ENCODE measurements at regions not wholly inside any gene's neighbourhood (a gene's known extent, or its start where the extent isn't known, plus 50 kb on each side); places are given as distances from the start of the nearest gene placed in this dataset.
A peak's percentile ranks its signal among the peaks of the same experiment; 100 is the strongest.

DNA sequence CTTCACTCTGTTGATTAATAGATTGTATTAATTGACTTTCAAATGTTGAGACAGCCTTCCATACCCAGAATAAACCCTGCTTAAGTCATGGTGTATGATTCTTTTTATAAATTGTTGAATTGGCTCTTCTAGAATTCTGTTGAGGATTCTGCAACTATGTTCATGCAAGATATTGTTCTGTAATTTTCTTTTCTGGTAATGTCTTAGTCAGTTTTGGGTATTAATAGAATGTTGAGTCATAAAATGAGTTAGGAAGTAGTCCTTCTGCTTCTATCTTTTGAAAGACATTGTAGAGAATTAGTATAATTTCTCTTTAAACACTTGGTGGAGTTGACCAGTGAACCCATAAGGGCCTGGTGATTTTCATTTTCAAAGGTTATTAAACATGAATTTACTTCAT is 958.9 kb downstream of the LRFN5 start:
- no peak for DNase-seq (ENCODE audit: insufficient read length, low spot score)
- no peak for FAIRE-seq

DNA sequence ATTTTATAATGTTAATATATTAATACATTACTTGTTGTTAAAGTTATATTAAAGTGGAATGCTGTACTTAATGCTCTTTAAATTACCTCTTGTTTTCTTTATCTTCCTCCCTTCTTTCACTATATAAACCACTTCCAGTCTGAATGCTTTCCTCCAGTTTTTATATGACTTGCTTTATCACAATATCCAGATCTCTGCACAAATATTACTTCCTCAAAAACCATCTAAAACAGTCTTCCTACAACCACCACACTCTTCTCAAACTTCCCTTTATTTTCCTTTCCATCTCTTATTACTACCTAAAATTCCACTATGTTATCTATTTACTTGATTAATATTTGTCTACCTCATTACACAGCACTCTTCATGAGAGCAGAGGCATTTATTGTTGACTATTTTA is 956.6 kb downstream of the LRFN5 start:
- FAIRE-seq, result no peak
- no peak for DNase-seq (ENCODE audit: insufficient read length, low spot score)

DNA sequence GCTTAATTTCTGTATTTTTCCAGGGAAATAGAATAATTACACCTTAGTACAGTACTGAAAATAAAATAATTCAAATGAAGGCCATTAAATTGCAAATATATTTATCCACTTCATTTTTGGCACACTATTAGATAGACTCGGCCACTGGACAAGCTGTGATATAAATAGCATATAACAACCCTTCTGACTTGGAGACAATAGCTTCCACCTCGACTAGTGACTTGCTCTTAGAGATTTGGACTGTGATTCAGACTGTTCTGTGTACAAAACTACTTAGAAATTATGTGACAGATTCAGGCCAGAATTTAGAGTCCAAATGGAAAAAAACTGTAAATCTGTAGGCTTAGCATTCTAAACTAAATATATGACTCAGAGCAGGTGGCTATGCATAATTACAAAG is 949.9 kb downstream of the LRFN5 start:
- FAIRE-seq (no peak), DNase-seq (ENCODE audit: insufficient read length, low spot score) (no peak)

DNA sequence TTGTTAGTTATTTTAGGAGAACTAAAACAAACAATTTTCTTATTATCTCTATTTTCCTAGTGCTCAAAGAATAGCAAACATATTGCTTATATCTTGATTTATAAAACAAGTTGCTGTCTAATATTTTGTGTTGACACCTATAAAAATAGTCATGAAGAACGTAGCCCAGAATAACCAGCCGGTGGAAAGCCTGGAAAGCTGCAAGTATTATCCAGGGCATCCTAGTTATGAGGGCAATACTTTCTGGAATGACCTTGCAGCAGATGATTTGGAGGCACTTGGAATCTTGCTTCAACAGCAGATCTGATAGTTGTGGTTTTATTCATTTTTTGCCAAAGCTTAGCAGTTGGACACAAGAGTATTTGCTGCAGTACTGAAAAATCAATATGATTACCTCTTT is 948.7 kb downstream of the LRFN5 start:
- DNase-seq (ENCODE audit: insufficient read length, low spot score), result no peak
- no peak for FAIRE-seq

DNA sequence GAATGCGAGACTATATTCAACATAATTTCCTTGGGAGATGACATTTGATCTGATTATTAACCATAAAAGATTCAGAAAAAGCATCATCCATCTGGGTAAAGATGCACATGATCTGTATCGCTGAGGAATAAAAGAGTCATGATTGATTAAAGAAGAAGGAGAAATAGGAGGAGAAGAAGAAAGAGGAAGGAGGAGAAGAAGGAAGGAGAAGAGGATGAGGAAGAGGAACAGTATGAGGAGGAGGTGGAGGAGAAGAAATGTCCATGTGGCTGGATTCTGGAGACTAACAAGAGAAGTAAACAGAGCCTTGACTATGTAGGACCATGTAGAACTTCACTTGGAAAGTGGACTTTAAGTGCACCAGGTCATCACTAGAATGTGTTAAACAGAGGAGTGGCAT is 947.4 kb downstream of the LRFN5 start:
- no peak for FAIRE-seq
- DNase-seq (ENCODE audit: insufficient read length, low spot score), result no peak

DNA sequence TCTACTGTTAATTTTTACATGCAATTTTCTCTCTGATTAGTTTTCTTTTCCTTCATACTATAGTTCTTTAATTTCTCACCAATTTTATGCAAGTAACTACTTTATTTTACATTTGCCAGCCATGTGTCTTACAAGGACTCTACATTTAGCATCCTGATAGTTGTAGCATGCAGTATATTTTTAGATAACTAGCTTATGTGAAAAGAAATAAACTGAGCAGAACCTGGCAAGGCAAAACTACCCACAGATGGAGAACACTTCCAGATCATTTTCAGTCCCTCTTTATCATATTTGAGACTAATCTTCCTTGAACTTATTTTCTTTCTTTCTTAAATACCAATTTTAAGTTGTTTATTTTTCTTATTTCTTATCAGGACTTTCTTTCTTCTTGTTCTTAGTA is 943.6 kb downstream of the LRFN5 start:
- DNase-seq (ENCODE audit: insufficient read length, low spot score) (no peak), FAIRE-seq (no peak)

DNA sequence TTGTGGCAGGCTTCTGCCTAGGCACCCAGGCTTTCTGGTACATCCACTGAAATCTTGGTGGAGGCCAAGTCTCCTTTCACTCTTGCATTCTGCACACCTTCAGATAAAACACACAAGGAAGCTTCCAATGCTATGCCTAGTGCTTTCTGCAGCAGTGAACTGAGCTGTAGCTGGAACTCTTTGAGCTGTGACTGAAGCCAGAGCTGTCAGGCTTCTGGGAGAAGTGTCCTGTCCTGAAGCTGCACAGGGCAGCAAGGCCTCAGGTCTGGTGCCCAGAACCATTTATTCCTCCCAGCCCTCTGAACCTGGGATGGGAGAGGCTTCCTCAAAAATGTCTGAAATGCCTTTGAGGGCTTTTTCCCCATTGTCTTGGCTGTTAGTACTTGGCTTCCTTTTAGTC is 941.7 kb downstream of the LRFN5 start:
- no peak for FAIRE-seq
- no peak for DNase-seq (ENCODE audit: insufficient read length, low spot score)

DNA sequence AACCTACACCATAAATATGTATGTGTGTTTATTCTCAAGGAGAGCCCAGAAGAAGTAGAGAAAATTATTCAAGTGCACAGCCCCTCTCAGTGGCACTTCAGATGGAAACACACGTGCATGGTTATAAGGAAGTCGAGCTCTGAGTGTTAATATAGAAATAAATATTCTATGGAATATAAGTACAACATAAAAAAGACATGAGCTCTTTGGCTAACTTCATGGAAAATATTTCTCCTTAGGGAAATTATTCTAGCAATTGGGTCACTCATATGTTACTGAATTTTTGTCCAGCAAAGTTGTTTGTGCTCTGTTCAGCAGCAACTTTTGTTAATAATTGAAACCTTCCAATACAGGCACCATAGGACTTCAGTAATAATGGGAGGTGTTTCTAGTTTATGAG is 939.0 kb downstream of the LRFN5 start:
- DNase-seq (ENCODE audit: insufficient read length, low spot score), result no peak
- FAIRE-seq, result no peak

DNA sequence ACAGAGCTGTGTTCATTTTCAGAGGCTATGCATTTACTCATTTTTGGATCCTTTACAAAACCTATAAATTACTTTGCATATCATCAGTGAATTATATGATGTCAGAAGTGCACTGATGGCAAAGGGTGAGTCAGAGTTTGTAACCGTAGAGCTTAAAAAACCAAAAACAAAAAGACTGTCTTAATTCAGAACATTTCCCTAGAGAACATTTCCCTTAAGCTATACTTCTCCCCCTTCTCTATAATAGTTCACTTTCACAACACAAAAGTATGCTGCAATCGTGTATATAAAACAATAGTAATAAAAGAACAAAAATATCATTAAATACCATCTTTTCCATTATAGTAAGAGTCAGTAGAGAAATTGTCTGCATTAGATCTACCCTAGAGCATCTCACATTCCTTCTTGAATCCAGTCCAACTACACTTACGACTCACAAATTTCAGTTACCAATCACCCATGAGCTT is 934.9 kb downstream of the LRFN5 start:
- no peak for FAIRE-seq
- peak; percentile 23 for DNase-seq (ENCODE audit: insufficient read length, low spot score)

DNA sequence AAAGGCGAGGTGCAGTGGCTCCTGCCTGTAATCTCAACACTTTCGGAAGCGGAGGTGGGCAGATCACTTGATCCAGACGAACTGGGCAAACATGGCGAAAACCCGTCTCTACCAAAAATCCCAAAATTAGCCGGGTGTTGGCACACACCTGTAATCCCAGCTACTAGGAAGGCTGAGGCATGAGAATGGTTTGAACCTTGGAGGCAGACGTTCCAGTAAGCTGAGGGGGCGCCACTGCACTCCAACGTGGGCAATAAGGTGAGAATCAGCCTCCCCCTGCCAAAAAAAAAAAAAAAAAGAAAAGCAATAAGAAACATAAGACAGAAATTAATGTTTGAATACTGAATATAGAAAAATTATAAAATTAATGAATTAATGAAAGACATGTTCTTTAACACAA is 928.7 kb downstream of the LRFN5 start:
- FAIRE-seq, result no peak

DNA sequence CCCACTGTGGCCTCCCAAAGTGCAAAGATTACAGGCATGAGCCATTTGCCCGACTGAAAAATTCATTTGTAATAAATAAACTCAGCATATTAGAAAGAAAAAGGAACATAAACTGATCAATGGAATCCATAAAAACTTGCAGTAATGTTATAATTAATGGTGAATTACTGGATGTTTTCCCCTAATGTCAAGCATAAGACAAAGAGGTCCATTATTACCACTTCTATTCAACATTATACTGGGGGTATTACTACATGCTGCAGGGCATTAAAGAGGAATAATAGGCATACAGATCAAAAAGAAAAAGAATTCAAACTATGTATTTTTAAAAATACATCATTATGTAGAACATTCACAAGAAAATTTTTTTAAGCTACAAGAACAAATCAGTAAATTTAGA is 926.8 kb downstream of the LRFN5 start:
- DNase-seq (ENCODE audit: insufficient read length, low spot score) (no peak), FAIRE-seq (no peak)

More for the DNA sequence above, 928.7 kb downstream of the LRFN5 start:
- DNase-seq (ENCODE audit: insufficient read length, low spot score), result no peak

DNA sequence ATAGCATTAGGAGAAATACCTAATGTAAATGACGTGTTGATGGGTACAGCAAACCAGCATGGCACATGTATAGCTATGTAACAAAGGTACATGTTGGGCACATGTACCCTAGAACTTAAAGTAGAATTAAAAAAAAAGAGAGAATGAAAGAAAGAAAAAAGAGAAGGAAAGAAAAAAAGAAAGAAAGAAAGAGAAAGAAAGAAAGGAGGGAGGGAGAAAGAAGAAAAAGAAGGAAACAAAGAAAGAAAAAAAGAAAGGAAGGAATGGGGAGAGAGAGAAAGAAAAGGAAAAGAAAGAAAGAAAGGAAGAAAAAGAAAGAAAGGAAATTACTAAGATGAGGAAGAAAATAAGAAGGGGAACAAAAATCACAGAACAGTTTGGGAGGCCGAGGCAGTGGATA is 925.5 kb downstream of the LRFN5 start:
- FAIRE-seq, result no peak

DNA sequence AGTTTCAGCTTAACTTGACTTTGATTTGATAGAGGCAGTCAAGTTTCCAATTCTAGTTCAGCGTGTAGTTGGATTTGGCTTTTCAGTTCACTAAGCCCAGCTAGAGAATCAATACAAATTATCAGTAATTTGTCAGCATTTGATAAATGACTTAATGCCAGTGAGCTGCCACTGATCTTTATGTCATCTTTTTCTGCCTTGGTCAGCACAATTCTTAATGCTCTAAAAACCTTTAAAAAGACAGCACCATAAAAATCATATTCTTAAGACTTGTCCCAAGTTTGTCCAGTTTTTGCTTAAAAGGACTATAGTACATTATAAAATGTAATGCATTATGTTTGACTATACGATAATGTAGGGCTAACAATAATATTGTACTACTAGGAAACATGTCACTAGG is 920.5 kb downstream of the LRFN5 start:
- DNase-seq (ENCODE audit: insufficient read length, low spot score), result no peak
- no peak for FAIRE-seq

More for the DNA sequence above, 925.5 kb downstream of the LRFN5 start:
- DNase-seq (ENCODE audit: insufficient read length, low spot score), result no peak

DNA sequence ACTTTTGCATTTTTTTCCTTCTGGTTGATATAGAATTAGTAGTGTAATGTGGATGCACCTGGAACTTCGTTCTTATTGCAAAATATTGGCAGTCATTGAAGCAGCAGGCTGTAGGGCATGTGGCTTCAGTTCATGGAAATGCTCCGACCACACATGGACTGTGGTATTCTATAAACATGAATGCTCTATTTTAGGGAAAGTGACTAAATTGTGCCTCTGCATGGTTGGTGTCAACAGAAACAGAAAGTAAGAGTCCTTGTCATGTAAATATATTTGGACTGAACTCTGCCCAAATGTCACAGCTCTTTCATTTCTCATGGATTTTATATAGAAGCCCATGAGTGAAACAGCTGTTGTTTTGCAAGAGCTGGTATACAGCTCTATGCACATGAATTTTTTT is 917.0 kb downstream of the LRFN5 start:
- no peak for DNase-seq (ENCODE audit: insufficient read length, low spot score)

DNA sequence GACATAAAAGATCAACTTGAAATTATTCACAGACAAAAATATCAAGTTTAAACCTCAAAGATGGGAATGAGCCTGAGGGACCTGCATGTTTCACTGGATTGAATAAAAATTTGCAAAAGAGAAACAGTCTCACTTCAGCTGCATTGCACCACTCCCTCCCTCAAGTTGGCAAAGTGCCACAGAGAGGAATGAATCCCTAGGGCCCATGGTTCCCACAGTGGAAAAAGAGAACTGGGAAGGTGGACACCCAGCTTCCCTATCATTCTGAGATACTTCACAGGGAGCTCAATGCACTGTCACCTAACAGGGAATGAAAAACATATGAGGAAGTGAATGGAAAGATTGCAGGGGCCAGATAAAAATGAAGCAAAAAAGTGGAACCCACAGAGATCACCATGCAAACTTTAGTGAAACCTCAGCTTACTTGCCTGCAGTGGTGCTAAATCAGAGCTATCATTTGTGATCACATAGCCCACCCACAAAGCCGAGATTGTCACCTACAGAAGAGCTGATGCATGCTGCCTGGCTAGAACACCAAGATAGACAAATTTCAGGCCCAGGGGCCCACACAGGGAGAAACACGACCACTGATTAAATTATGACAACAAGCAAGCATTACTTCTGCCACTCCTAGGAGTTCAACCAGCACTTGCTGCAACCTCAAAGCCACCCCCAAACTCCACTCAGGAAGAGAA is 911.3 kb downstream of the LRFN5 start:
- DNase-seq (ENCODE audit: insufficient read length, low spot score) (no peak), FAIRE-seq (no peak)

More for the DNA sequence above, 917.0 kb downstream of the LRFN5 start:
- FAIRE-seq, result no peak

DNA sequence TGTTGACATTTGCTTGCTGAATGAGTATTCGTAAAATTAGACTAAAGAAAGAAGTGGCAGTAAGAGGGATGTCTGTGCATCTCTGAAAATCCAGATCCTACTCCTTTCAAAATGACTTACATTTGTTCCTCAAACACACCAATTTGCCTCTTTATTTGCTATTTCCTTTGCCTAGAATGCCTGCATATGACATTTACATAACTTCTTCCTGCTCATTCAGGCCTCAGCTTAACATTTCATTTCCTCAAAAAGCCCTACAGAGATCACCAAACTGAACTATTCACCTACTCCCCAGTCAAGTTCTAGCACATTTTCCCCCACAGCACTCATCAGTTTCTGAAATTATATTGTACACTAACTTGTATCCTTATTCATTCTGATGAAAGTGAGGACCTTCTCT is 907.2 kb downstream of the LRFN5 start:
- DNase-seq (ENCODE audit: insufficient read length, low spot score) (no peak), FAIRE-seq (no peak)

DNA sequence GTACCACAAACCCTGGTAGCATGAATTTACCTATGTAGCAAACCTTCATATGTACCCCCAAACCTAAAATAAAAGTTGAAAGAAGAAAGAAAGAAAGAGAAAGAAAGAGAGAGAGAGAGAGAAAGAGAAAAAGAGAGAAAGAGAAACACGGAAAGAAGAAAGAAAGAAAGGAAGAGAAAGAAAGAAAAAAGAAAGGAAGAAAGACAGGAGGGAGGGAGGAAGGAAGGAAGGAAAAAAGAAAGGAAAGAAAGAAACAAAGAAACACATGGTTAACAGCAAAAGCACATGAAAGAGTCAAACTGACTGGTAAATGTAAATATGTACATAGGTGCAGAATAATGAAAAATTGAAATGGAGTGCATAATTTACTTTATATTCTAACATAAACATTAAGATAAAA is 903.4 kb downstream of the LRFN5 start:
- DNase-seq (ENCODE audit: insufficient read length, low spot score), result no peak
- no peak for FAIRE-seq

DNA sequence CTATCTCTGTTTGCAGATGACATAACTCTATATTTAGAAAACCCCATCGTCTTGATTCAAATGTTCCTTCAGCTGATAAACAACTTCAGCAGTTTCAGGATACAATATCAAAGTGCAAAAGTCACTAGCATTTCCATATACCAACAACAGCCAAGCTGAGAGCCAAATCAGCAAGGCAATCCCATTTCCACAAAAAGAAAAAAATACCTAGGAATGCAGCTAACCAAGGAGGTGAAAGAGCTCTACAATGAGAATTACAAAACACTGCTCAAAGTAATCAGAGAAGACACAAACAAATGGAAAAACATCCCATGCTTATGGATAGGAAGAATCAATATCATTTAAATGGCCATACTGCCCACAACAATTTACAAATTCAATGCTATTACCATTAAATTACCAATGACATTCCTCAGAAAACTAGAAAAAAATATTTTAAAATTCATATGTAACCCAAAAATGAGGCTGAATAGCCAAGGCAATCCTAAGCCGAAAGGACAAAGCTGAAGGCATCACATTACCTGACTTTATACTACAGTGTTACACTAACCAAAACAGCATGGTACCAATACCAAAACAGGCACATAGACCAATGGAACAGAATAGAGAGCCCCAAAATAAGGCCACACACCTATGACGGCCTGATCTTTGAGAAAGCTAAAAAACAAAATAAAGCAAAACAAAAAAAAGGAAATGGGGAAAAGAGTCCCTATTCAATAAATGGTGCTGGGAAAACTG is 901.7 kb downstream of the LRFN5 start:
- DNase-seq (ENCODE audit: insufficient read length, low spot score), result no peak
- no peak for FAIRE-seq

DNA sequence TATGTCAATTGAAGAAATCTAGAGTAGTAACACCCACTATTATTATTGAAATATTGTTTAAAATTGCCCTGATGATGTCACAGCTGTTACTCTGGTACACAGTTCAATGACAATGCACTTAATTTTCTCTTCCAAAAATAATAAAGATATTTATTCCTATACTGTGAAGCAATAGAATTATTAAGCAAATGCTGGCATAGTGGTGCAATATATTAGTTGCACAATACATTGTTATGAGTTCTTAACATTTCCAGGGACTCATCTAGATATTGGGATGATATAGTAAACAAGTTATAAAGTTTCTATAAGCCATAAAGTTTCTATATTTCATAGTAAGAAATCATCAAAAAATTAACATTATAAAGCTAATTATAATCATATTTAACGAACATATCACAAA is 897.8 kb downstream of the LRFN5 start:
- no peak for DNase-seq (ENCODE audit: insufficient read length, low spot score)
- no peak for FAIRE-seq

DNA sequence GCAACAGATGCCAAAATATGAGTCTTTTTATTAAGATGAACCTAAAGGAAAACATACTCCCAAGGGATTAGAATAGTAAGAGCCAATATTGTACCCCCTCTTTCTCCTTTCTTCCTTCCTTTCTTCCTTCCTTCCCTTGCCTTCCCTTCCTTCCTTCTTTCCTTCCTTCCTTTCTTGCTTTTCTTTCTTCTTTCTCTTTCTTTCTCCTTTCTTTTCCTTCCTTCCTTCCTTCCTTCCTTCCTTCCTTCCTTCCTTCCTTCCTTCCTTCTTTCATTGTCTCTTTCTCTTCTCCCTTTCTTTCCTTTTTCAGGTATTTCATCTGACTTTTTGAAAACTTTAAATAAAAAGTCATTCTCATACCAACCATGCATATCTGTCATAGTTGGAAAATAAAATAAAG is 892.5 kb downstream of the LRFN5 start:
- DNase-seq (ENCODE audit: insufficient read length, low spot score) (no peak), FAIRE-seq (no peak)

DNA sequence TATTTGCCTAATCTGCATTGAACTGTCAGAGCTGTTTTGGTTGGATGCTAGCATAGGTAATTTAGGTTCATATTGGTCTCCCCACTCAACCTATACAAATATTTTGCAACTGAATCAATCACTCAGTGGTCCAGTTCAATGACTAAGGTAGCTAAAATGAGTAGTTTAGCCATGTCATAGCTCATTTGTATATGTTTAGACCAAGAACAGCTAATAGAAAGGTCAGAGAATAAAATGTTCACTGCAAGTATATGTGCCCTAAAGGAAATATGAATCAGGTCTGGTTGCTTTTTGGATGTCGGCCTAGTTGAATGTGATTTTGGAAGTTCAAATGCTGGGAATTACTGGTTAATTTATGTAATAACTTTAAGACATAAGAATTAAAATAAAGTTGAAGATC is 883.9 kb downstream of the LRFN5 start:
- DNase-seq (ENCODE audit: insufficient read length, low spot score) (no peak), FAIRE-seq (no peak)

DNA sequence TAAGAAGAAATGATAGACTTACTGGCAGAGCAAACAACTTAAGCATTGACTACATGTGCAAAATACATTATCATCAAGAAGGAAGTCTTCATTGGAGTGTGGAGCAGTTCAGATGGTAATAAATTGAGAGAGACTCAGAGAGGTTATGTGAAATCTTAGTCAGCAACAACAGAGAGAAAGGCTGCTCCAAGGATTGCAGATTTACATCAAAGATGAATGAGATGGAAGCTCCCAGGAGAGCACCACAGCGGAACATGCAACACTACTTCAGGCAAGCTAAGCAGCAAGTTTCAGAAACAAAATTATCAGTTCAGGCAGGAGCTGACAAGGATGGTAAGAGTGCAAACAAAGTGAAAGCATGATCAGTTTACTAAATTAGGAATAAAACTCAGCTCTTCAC is 882.3 kb downstream of the LRFN5 start:
- DNase-seq (ENCODE audit: insufficient read length, low spot score), result no peak
- FAIRE-seq, result no peak
